Endothelial cell (in vitro differentiated cells): ENCODE measurements at regions not wholly inside any gene's neighbourhood (a gene's known extent, or its start where the extent isn't known, plus 50 kb on each side); places are given as distances from the start of the nearest gene placed in this dataset.

Experiments used
- DNase-seq: peaks from one replicate; pipeline ENCODE4 v3.0.0; 2021; ENCODE audit warnings: low spot score
- H3K27ac Mint-ChIP-seq: one replicate; pipeline ENCODE4 v1.8.0; 2021; ENCODE audit warnings: mixed read lengths, inconsistent platforms; ENCODE audit not compliant: unreplicated experiment
- H3K27me3 Mint-ChIP-seq: one replicate; pipeline ENCODE4 v1.8.0; 2021; ENCODE audit warnings: mild to moderate bottlenecking, moderate library complexity, mixed read lengths, inconsistent platforms; ENCODE audit not compliant: unreplicated experiment
- H3K36me3 Mint-ChIP-seq: one replicate; pipeline ENCODE4 v1.8.0; 2021; ENCODE audit warnings: mild to moderate bottlenecking, low read depth, mixed read lengths, inconsistent platforms; ENCODE audit not compliant: unreplicated experiment
- H3K4me1 Mint-ChIP-seq: one replicate; pipeline ENCODE4 v1.8.0; 2021; ENCODE audit warnings: mild to moderate bottlenecking, mixed read lengths, inconsistent platforms; ENCODE audit not compliant: unreplicated experiment
- H3K4me3 Mint-ChIP-seq: one replicate; pipeline ENCODE4 v1.8.0; 2021; ENCODE audit warnings: mild to moderate bottlenecking, mixed read lengths, inconsistent platforms; ENCODE audit not compliant: unreplicated experiment
- H3K9me3 Mint-ChIP-seq: one replicate; pipeline ENCODE4 v1.8.0; 2021; ENCODE audit warnings: mixed read lengths, inconsistent platforms; ENCODE audit not compliant: unreplicated experiment
- TF ChIP-seq, protein P1 (sequence below): fragments of 200-600 bp; sonication (generic); IDR thresholded peaks from one replicate; pipeline ENCODE4 v1.5.0; 2021; ENCODE audit warnings: antibody characterized with exemption; ENCODE audit not compliant: unreplicated experiment

DNA sequence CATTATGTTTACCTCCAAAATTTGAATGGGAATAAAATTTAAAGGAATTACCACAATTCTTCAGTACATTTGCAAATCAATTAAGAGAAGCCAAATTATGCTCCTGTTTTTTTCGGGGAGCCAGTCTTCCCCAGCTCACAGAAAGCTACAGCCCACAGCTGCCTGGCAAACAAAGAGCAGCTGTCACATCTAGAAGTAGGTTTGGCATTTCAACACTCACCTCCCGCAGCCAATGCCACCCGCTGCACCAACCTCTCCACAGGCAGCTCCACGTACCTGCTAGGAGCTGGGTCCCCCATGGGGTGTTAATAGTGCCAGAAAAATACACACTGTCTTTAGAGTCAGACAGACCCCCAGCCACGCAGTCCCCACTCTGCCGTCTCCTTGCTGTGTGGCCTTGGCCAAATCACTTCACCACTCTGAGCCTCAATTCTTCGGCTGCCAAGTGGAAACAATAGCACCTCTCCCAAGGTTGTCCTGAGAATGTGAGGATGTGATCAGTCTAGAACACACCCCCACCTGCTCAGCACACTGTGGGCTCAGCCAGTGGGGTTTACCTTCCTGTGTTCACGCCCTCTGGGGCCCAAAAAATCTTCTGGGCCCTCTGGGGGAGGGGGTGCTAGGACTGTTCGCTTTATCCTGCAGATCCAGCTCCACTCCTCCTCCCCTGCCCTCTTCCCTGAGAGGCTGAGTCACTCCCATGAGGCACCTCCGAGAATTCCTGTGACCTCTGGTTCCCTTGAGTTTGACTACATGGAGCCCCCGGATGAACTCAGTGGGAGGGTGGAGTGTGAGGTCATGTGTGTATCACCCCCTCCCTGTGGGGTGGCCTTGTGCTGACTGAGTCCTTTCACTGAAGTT is 204.3 kb upstream of the GRIK3 start:
- Mint-ChIP-seq H3K36me3 (no peaks in the 10 kb centered on the region), H3K4me1 (no peaks in the 10 kb centered on the region), H3K27me3 (peaks cover 3% of the 10 kb centered on the region), H3K4me3 (no peak overlapping the region), H3K27ac (no peak overlapping the region), H3K9me3 (no peaks in the 10 kb centered on the region)
- DNase-seq: no peak
- TF ChIP-seq, protein P1, sequence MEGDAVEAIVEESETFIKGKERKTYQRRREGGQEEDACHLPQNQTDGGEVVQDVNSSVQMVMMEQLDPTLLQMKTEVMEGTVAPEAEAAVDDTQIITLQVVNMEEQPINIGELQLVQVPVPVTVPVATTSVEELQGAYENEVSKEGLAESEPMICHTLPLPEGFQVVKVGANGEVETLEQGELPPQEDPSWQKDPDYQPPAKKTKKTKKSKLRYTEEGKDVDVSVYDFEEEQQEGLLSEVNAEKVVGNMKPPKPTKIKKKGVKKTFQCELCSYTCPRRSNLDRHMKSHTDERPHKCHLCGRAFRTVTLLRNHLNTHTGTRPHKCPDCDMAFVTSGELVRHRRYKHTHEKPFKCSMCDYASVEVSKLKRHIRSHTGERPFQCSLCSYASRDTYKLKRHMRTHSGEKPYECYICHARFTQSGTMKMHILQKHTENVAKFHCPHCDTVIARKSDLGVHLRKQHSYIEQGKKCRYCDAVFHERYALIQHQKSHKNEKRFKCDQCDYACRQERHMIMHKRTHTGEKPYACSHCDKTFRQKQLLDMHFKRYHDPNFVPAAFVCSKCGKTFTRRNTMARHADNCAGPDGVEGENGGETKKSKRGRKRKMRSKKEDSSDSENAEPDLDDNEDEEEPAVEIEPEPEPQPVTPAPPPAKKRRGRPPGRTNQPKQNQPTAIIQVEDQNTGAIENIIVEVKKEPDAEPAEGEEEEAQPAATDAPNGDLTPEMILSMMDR: no peak

DNA sequence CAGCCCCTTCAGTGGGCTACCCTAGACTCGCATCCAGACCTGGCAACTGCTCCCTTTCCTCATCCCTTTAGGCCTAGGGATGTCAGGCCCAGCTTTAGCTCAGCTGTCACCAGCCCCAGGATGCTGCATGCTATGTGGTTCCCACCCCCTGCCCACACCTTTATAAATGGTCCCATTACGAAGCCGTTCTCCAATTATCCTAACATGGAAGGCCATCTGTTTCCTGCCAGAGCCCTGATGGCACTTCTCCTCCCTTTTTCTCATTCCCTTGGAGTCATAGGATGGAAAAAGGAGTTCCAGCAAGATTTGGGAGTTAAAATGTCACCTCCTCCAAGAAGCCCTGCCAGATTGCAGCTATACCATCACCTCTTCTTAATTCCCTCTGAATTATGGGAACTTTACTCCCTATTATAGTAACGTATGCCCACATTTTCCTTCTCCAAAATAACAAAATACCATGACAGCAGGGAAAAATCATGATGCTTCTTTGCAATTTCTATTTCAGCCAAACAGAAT is 205.0 kb upstream of the GRIK3 start:
- Mint-ChIP-seq H3K27me3 (peaks cover 3% of the 10 kb centered on the region), H3K27ac (no peak overlapping the region), H3K36me3 (no peaks in the 10 kb centered on the region), H3K4me3 (no peak overlapping the region), H3K4me1 (no peaks in the 10 kb centered on the region), H3K9me3 (no peaks in the 10 kb centered on the region)
- DNase-seq: no peak
- TF ChIP-seq, protein P1: no peak

DNA sequence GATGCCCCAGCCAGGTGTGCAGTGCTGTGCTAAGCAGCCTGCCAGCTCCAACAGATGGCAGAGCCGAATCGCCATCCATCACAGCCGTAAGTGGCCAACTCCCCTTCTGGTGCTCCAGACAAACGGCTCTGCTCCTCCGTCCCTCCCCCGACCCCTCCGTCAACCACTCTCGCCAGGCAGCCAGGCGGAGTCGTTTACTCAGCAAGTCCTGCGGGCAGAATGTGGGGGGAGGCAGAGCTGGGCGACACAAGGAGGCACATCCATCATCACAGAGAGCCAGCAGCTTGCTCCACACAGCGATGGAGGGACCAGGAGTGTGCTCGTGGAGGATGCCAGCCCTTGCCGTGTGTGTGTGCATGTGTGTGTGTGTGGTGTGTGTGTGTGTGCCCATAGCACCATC is 206.6 kb upstream of the GRIK3 start:
- Mint-ChIP-seq H3K4me1 (no peaks in the 10 kb centered on the region), H3K9me3 (no peaks in the 10 kb centered on the region), H3K36me3 (no peaks in the 10 kb centered on the region), H3K27ac (no peak overlapping the region), H3K4me3 (no peak overlapping the region), H3K27me3 (peaks cover 3% of the 10 kb centered on the region)
- no peak for DNase-seq
- TF ChIP-seq, protein P1: no peak

DNA sequence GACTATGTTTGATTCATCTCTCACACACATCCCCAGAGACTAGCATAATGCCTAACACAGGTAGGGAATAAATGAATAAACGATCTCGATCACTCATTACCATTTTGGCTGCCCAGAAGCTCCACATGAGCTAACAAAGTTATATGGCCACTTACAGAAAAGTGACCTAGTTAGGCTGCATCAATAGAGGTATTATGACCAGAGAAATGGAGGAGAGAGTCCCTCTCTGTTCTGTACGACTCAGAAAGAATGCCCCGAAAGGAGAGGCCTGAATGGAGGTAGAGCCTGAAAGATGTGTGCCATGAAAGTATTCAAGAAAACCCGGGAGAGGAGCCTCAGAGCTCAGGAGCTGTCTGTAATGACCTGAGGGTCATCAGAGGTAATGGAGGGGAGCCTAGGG is 208.2 kb upstream of the GRIK3 start:
- TF ChIP-seq, protein P1: no peak
- Mint-ChIP-seq H3K9me3 (no peaks in the 10 kb centered on the region), H3K4me1 (no peaks in the 10 kb centered on the region), H3K36me3 (no peaks in the 10 kb centered on the region), H3K27ac (no peak overlapping the region), H3K4me3 (no peak overlapping the region), H3K27me3 (peaks cover 3% of the 10 kb centered on the region)
- DNase-seq: no peak

DNA sequence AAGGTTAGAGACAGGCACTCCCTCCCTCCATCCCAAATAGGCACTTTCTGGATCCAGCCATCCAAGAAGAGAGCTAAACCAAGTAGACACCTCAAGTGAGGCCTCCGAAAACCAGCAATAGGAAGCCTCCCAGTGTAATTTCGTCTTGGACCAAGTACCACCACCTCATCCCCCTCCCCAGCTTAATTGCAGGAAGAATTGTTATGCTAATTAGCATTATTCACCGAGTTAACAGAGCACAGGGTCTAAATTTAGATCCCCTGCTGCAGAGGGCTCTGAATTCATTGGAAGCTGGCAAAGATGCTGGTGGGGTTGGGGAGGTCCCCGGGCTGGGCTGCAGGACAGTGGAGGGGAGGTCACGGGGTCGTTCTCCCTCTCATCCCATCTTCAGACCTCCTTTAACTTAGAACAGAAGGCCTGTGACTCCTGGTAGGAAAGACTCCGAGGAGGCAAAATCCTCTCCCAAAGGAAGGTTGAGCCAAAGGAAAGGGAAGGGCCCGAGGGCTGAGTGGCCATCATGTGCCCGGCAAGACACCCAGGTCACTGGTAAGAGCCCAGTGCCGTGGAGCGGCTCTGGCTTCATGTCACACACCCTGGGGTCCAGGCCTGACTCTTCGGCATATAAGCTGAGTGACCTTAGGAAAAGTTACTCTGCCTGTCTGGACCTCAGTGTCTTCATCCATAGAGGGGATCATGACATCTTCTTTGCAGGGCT is 209.2 kb upstream of the GRIK3 start:
- no peaks in the 10 kb centered on the region for H3K36me3 Mint-ChIP-seq
- TF ChIP-seq, protein P1: no peak
- H3K4me3 Mint-ChIP-seq: no peak overlapping the region
- no peak overlapping the region for H3K27ac Mint-ChIP-seq
- no peaks in the 10 kb centered on the region for H3K4me1 Mint-ChIP-seq
- DNase-seq: no peak
- no peaks in the 10 kb centered on the region for H3K9me3 Mint-ChIP-seq
- peaks cover 3% of the 10 kb centered on the region for H3K27me3 Mint-ChIP-seq
